HG03520 (cell line): ENCODE measurements at regions not wholly inside any gene's neighbourhood (a gene's known extent, or its start where the extent isn't known, plus 50 kb on each side); places are given as distances from the start of the nearest gene placed in this dataset.

Source experiments
- ATAC-seq: cut with Tn5 transposase; IDR thresholded peaks from one replicate; pipeline ENCODE4 v1.9.1; 2021; ENCODE audit warnings: mild to moderate bottlenecking, moderate library complexity; ENCODE audit not compliant: unreplicated experiment

GRCh38 chrX:10893366-10893765 lies 217.8 kb upstream of the HCCS start:
- no peak for ATAC-seq

GRCh38 chrX:10893976-10894375 lies 217.2 kb upstream of the HCCS start:
- no peak for ATAC-seq

GRCh38 chrX:10897768-10898167 lies 213.4 kb upstream of the HCCS start:
- ATAC-seq: no peak

GRCh38 chrX:10900585-10901289 lies 210.4 kb upstream of the HCCS start:
- ATAC-seq: no peak

- no peak for ATAC-seq
These were observed 209.9 kb upstream of the HCCS start for GRCh38 chrX:10901290-10901633.

GRCh38 chrX:10902001-10902400 lies 209.1 kb upstream of the HCCS start:
- no peak for ATAC-seq

- ATAC-seq: no peak
These were observed 207.6 kb upstream of the HCCS start for GRCh38 chrX:10903523-10903922.

GRCh38 chrX:10904220-10904619 lies 206.9 kb upstream of the HCCS start:
- ATAC-seq: no peak

- ATAC-seq: no peak
These were observed 204.3 kb upstream of the HCCS start for GRCh38 chrX:10906866-10907265.

- ATAC-seq: no peak
These were observed 189.0 kb upstream of the HCCS start for GRCh38 chrX:10922159-10922558.

- ATAC-seq: no peak
These were observed 188.3 kb upstream of the HCCS start for GRCh38 chrX:10922835-10923234.

GRCh38 chrX:10923466-10923865 lies 187.7 kb upstream of the HCCS start:
- no peak for ATAC-seq

- no peak for ATAC-seq
These were observed 184.7 kb upstream of the HCCS start for GRCh38 chrX:10926404-10926803.

GRCh38 chrX:10926891-10927290 lies 184.2 kb upstream of the HCCS start:
- ATAC-seq: no peak

- ATAC-seq: no peak
These were observed 181.4 kb upstream of the HCCS start for GRCh38 chrX:10929747-10930146.

- ATAC-seq: no peak
These were observed 181.0 kb upstream of the HCCS start for GRCh38 chrX:10930151-10930550.

GRCh38 chrX:10931976-10932375 lies 179.2 kb upstream of the HCCS start:
- ATAC-seq: no peak

- no peak for ATAC-seq
These were observed 178.2 kb upstream of the HCCS start for GRCh38 chrX:10932842-10933440.

GRCh38 chrX:10935501-10935900 lies 175.6 kb upstream of the HCCS start:
- no peak for ATAC-seq

GRCh38 chrX:10936976-10937375 lies 174.2 kb upstream of the HCCS start:
- no peak for ATAC-seq

GRCh38 chrX:10938365-10938923 lies 172.7 kb upstream of the HCCS start:
- no peak for ATAC-seq

GRCh38 chrX:10939424-10939823 lies 171.7 kb upstream of the HCCS start:
- no peak for ATAC-seq
